Activated CD8-positive, alpha-beta T cell treated with anti-CD3 and anti-CD28 coated beads for 36 hours (primary cell): ENCODE measurements at regions not wholly inside any gene's neighbourhood (a gene's known extent, or its start where the extent isn't known, plus 50 kb on each side); places are given as distances from the start of the nearest gene placed in this dataset.

Experiments
- ATAC-seq: fragments of 200-7000 bp; cut with Tn5 transposase; one replicate; pipeline ENCODE4 v1.10.0; 2021; ENCODE audit warnings: mild to moderate bottlenecking, moderate library complexity
- CTCF ChIA-PET: fragments of 350-600 bp; sonication (Branson Sonifier 250); formaldehyde crosslinking; loops from one replicate; lab custom pipeline; 2021; ENCODE audit warnings: antibody characterized with exemption; lab: Charles Lee
- POLR2A ChIA-PET: fragments of 350-600 bp; sonication (Branson Sonifier 250); formaldehyde crosslinking; loops from one replicate; lab custom pipeline; 2021; ENCODE audit warnings: antibody characterized with exemption; lab: Charles Lee
- DNase-seq: peaks from one replicate; pipeline ENCODE4 v3.0.0-alpha.2; 2020
- H3K27ac Mint-ChIP-seq: one replicate; pipeline ENCODE4 v1.8.0; 2021; ENCODE audit warnings: mild to moderate bottlenecking, mixed read lengths
- H3K27me3 Mint-ChIP-seq: one replicate; pipeline ENCODE4 v1.8.0; 2021; ENCODE audit warnings: mixed read lengths
- H3K36me3 Mint-ChIP-seq: one replicate; pipeline ENCODE4 v1.8.0; 2021; ENCODE audit warnings: low read depth, mixed read lengths
- H3K4me1 Mint-ChIP-seq: one replicate; pipeline ENCODE4 v1.8.0; 2021; ENCODE audit warnings: low read depth, mixed read lengths
- H3K4me3 Mint-ChIP-seq: one replicate; pipeline ENCODE4 v1.8.0; 2021; ENCODE audit warnings: mild to moderate bottlenecking, moderate library complexity, mixed read lengths
- H3K9me3 Mint-ChIP-seq: one replicate; pipeline ENCODE4 v1.8.0; 2021; ENCODE audit warnings: mixed read lengths
- CTCF ChIP-seq: fragments of 200-600 bp; IDR thresholded peaks from one replicate; pipeline ENCODE4 v1.8.0; 2022; ENCODE audit warnings: antibody characterized with exemption, mild to moderate bottlenecking
- intact Hi-C: fragments of 100-400 bp; cut with micrococcal nuclease; formaldehyde crosslinking; loops from one replicate; pipeline ENCODE4 v1.10.0; 2022

GRCh38 chr7:13737563-13737962 is 251.9 kb downstream of the ETV1 start:
- H3K27ac Mint-ChIP-seq = no peak overlapping the region
- ATAC-seq (no peak), DNase-seq (no peak)
- intact Hi-C loops = no loop called here
- H3K4me3 Mint-ChIP-seq = no peak overlapping the region
- H3K27me3 Mint-ChIP-seq = no peaks in the 10 kb centered on the region
- ChIA-PET CTCF (no interaction called here), POLR2A (no interaction called here)
- no peaks in the 10 kb centered on the region for H3K4me1 Mint-ChIP-seq
- no peak for TF ChIP-seq CTCF
- no peaks in the 10 kb centered on the region for H3K36me3 Mint-ChIP-seq
- H3K9me3 Mint-ChIP-seq = no peaks in the 10 kb centered on the region

GRCh38 chr7:13742126-13742525 is 247.3 kb downstream of the ETV1 start:
- no peak for TF ChIP-seq CTCF
- Mint-ChIP-seq H3K4me1 (no peaks in the 10 kb centered on the region), H3K4me3 (no peak overlapping the region), H3K27me3 (no peaks in the 10 kb centered on the region), H3K36me3 (no peaks in the 10 kb centered on the region), H3K27ac (no peak overlapping the region), H3K9me3 (no peaks in the 10 kb centered on the region)
- intact Hi-C loops = no loop called here
- ChIA-PET POLR2A (no interaction called here), CTCF (no interaction called here)
- ATAC-seq = no peak
- DNase-seq = no peak

GRCh38 chr7:13742811-13743210 is 246.7 kb downstream of the ETV1 start:
- intact Hi-C loops = no loop called here
- peak; percentile 21 for DNase-seq
- no peaks in the 10 kb centered on the region for H3K27me3 Mint-ChIP-seq

GRCh38 chr7:13743226-13743625 is 246.2 kb downstream of the ETV1 start:
- Mint-ChIP-seq H3K27ac (no peak overlapping the region), H3K9me3 (no peaks in the 10 kb centered on the region), H3K27me3 (no peaks in the 10 kb centered on the region), H3K4me1 (no peaks in the 10 kb centered on the region), H3K36me3 (no peaks in the 10 kb centered on the region), H3K4me3 (no peak overlapping the region)
- CTCF ChIA-PET = interaction anchor here (0.8 to 0.9 kb wide), 2 partner anchors 27 to 219 kb away, joined by 3 read pairs; no protein-coding TSS in a partner anchor
- TF ChIP-seq CTCF = no peak
- POLR2A ChIA-PET = no interaction called here
- intact Hi-C loops = no loop called here
- ATAC-seq (no peak), DNase-seq (no peak)

More at GRCh38 chr7:13742811-13743210, 246.7 kb downstream of the ETV1 start:
- Mint-ChIP-seq H3K4me1 (no peaks in the 10 kb centered on the region), H3K9me3 (no peaks in the 10 kb centered on the region), H3K4me3 (no peak overlapping the region), H3K27ac (no peak overlapping the region), H3K36me3 (no peaks in the 10 kb centered on the region)
- ATAC-seq = no peak
- POLR2A ChIA-PET = no interaction called here
- TF ChIP-seq CTCF = peak; percentile 33
- CTCF ChIA-PET = interaction anchor here (0.8 to 0.9 kb wide), 2 partner anchors 27 to 219 kb away, joined by 3 read pairs; no protein-coding TSS in a partner anchor

- intact Hi-C loops = no loop called here
These were observed 243.9 kb downstream of the ETV1 start for GRCh38 chr7:13745530-13745929.

More at GRCh38 chr7:13745530-13745929, 243.9 kb downstream of the ETV1 start:
- no peaks in the 10 kb centered on the region for H3K27me3 Mint-ChIP-seq
- no peaks in the 10 kb centered on the region for H3K36me3 Mint-ChIP-seq
- no peak overlapping the region for H3K4me3 Mint-ChIP-seq
- ATAC-seq (no peak), DNase-seq (no peak)
- no peaks in the 10 kb centered on the region for H3K9me3 Mint-ChIP-seq
- TF ChIP-seq CTCF = no peak
- ChIA-PET CTCF (no interaction called here), POLR2A (no interaction called here)
- no peaks in the 10 kb centered on the region for H3K4me1 Mint-ChIP-seq
- no peak overlapping the region for H3K27ac Mint-ChIP-seq
